Left ventricle myocardium inferior (tissue), 1 donor: ENCODE measurements at regions not wholly inside any gene's neighbourhood (a gene's known extent, or its start where the extent isn't known, plus 50 kb on each side); places are given as distances from the start of the nearest gene placed in this dataset.

ENCODE experiments used
- DNase-seq: peaks from one replicate; pipeline ENCODE4 v3.0.0-alpha.2; 2020
- H3K27ac ChIP-seq: fragments of 200-600 bp; replicated peaks from 2 replicates; pipeline ENCODE4 v1.8.0; 2021
- H3K27me3 ChIP-seq: fragments of 200-600 bp; 2 replicates; pipeline ENCODE4 v1.8.0; 2021; ENCODE audit warnings: low read depth
- H3K36me3 ChIP-seq: fragments of 200-600 bp; 2 replicates; pipeline ENCODE4 v1.8.0; 2021
- H3K4me1 ChIP-seq: fragments of 200-600 bp; 2 replicates; pipeline ENCODE4 v1.8.0; 2021
- H3K4me3 ChIP-seq: fragments of 200-600 bp; 2 replicates; pipeline ENCODE4 v1.8.0; 2021; ENCODE audit warnings: mild to moderate bottlenecking, moderate library complexity
- H3K9me3 ChIP-seq: fragments of 200-600 bp; replicated peaks from 2 replicates; pipeline ENCODE4 v1.8.0; 2021
- intact Hi-C: fragments of 100-400 bp; cut with micrococcal nuclease; formaldehyde crosslinking; loops from one replicate; pipeline ENCODE4 v1.11.0; 2022
- TF ChIP-seq, protein P1 (sequence below): fragments of 200-600 bp; IDR thresholded peaks from 2 replicates; pipeline ENCODE4 v1.8.0; 2021; ENCODE audit warnings: antibody characterized with exemption, mild to moderate bottlenecking, borderline replicate concordance
- donor health status: DM: no; HTN: yes; CAD: no; lungs with severe emphysema.

DNA sequence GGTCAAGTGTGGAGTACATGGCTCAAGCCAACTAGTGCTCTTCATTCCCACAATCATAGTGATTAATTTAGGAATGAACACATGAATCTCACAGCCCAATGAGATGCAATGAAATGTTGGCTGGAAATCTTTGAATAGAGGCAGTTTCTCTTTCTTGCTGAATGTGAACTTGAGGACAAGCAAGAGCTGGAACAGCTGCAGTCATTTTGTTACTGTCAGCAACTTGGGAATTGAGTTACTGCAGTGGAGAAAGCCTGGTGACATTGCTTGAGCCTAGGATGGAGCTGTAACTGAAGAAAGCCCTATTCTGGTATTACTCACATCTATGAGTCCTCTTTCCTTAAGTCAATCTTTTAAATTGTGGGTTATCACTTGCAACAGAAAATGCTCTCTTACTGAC, 62.3 kb downstream of the YIPF5 start:
- H3K4me3 ChIP-seq: no peak overlapping the region
- H3K27me3 ChIP-seq: no peaks in the 10 kb centered on the region
- no peaks in the 10 kb centered on the region for H3K9me3 ChIP-seq
- intact Hi-C loops: no loop called here
- H3K27ac ChIP-seq: no peak overlapping the region
- no peaks in the 10 kb centered on the region for H3K36me3 ChIP-seq
- H3K4me1 ChIP-seq: no peaks in the 10 kb centered on the region
- TF ChIP-seq, protein P1, sequence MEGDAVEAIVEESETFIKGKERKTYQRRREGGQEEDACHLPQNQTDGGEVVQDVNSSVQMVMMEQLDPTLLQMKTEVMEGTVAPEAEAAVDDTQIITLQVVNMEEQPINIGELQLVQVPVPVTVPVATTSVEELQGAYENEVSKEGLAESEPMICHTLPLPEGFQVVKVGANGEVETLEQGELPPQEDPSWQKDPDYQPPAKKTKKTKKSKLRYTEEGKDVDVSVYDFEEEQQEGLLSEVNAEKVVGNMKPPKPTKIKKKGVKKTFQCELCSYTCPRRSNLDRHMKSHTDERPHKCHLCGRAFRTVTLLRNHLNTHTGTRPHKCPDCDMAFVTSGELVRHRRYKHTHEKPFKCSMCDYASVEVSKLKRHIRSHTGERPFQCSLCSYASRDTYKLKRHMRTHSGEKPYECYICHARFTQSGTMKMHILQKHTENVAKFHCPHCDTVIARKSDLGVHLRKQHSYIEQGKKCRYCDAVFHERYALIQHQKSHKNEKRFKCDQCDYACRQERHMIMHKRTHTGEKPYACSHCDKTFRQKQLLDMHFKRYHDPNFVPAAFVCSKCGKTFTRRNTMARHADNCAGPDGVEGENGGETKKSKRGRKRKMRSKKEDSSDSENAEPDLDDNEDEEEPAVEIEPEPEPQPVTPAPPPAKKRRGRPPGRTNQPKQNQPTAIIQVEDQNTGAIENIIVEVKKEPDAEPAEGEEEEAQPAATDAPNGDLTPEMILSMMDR: no peak
- DNase-seq: no peak
